ENCODE measurements at regions not wholly inside any gene's neighbourhood (a gene's known extent, or its start where the extent isn't known, plus 50 kb on each side); places are given as distances from the start of the nearest gene placed in this dataset.

GRCh38 chr9:75658301-75658905 lies 232.1 kb upstream of the PCSK5 start:
- peak overlapping the region; percentile 50 for H3K27ac ChIP-seq
- H3K4me2 ChIP-seq (ENCODE audit: low read length), result peak overlapping the region; percentile 54
- H2AFZ ChIP-seq, result peak overlapping the region; percentile 8
- peaks cover 6% of the 10 kb centered on the region for H3K4me1 ChIP-seq
- H3K79me2 ChIP-seq, result no peaks in the 10 kb centered on the region
- peak overlapping the region; percentile 28 for H3K4me3 ChIP-seq (ENCODE audit: low read depth, low read length)
- H3K36me3 ChIP-seq (ENCODE audit: control insufficient read depth, insufficient read depth, low read length), result no peaks in the 10 kb centered on the region
- no peak for TF ChIP-seq CTCF (IDR thresholded peaks at IDR 0.05)
- no peaks in the 10 kb centered on the region for H3K9me3 ChIP-seq (ENCODE audit: control insufficient read depth, low read length)
- no peak overlapping the region for H3K9ac ChIP-seq
- no peaks in the 10 kb centered on the region for H3K27me3 ChIP-seq (ENCODE audit: control insufficient read depth, insufficient read depth, low read length)

- no peak for TF ChIP-seq CTCF (IDR thresholded peaks at IDR 0.05)
- H3K79me2 ChIP-seq, result no peaks in the 10 kb centered on the region
- H3K9me3 ChIP-seq (ENCODE audit: control insufficient read depth, low read length), result no peaks in the 10 kb centered on the region
- H3K4me2 ChIP-seq (ENCODE audit: low read length), result no peak overlapping the region
- H2AFZ ChIP-seq, result no peak overlapping the region
- no peak overlapping the region for H3K27ac ChIP-seq
- H3K4me1 ChIP-seq, result peaks cover 3% of the 10 kb centered on the region
- H3K9ac ChIP-seq, result no peak overlapping the region
- no peaks in the 10 kb centered on the region for H3K27me3 ChIP-seq (ENCODE audit: control insufficient read depth, insufficient read depth, low read length)
- no peaks in the 10 kb centered on the region for H3K36me3 ChIP-seq (ENCODE audit: control insufficient read depth, insufficient read depth, low read length)
- no peak overlapping the region for H3K4me3 ChIP-seq (ENCODE audit: low read depth, low read length)
Measured at GRCh38 chr9:75664597-75664996, 225.9 kb upstream of the PCSK5 start.

GRCh38 chr9:75666856-75667554 lies 223.5 kb upstream of the PCSK5 start:
- Histone ChIP-seq H3K9ac (no peak overlapping the region), H3K4me3 (ENCODE audit: low read depth, low read length) (no peak overlapping the region), H3K4me2 (ENCODE audit: low read length) (no peak overlapping the region), H3K27ac (no peak overlapping the region), H3K27me3 (ENCODE audit: control insufficient read depth, insufficient read depth, low read length) (no peaks in the 10 kb centered on the region), H2AFZ (no peak overlapping the region), H3K36me3 (ENCODE audit: control insufficient read depth, insufficient read depth, low read length) (no peaks in the 10 kb centered on the region), H3K79me2 (no peaks in the 10 kb centered on the region), H3K9me3 (ENCODE audit: control insufficient read depth, low read length) (no peaks in the 10 kb centered on the region), H3K4me1 (peaks cover 11% of the 10 kb centered on the region)
- no peak for TF ChIP-seq CTCF (IDR thresholded peaks at IDR 0.05)

GRCh38 chr9:75669721-75670120 lies 220.8 kb upstream of the PCSK5 start:
- Histone ChIP-seq H3K27ac (no peak overlapping the region), H2AFZ (peak overlapping the region; percentile 33), H3K4me2 (ENCODE audit: low read length) (no peak overlapping the region), H3K27me3 (ENCODE audit: control insufficient read depth, insufficient read depth, low read length) (no peaks in the 10 kb centered on the region), H3K36me3 (ENCODE audit: control insufficient read depth, insufficient read depth, low read length) (no peaks in the 10 kb centered on the region), H3K9me3 (ENCODE audit: control insufficient read depth, low read length) (no peaks in the 10 kb centered on the region), H3K4me3 (ENCODE audit: low read depth, low read length) (no peak overlapping the region), H3K9ac (no peak overlapping the region), H3K4me1 (peaks cover 9% of the 10 kb centered on the region), H3K79me2 (no peaks in the 10 kb centered on the region)
- no peak for TF ChIP-seq CTCF (IDR thresholded peaks at IDR 0.05)

GRCh38 chr9:75671354-75671753 lies 219.1 kb upstream of the PCSK5 start:
- Histone ChIP-seq H3K36me3 (ENCODE audit: control insufficient read depth, insufficient read depth, low read length) (no peaks in the 10 kb centered on the region), H2AFZ (peak overlapping the region; percentile 41)

More at GRCh38 chr9:75671354-75671753, 219.1 kb upstream of the PCSK5 start:
- Histone ChIP-seq H3K79me2 (no peaks in the 10 kb centered on the region), H3K4me1 (peaks cover 8% of the 10 kb centered on the region), H3K4me2 (ENCODE audit: low read length) (peak overlapping the region; percentile 44), H3K4me3 (ENCODE audit: low read depth, low read length) (no peak overlapping the region), H3K9me3 (ENCODE audit: control insufficient read depth, low read length) (no peaks in the 10 kb centered on the region), H3K27me3 (ENCODE audit: control insufficient read depth, insufficient read depth, low read length) (no peaks in the 10 kb centered on the region), H3K9ac (no peak overlapping the region), H3K27ac (no peak overlapping the region)
- no peak for TF ChIP-seq CTCF (IDR thresholded peaks at IDR 0.05)
